ENCODE measurements at regions not wholly inside any gene's neighbourhood (a gene's known extent, or its start where the extent isn't known, plus 50 kb on each side); places are given as distances from the start of the nearest gene placed in this dataset.

DNA sequence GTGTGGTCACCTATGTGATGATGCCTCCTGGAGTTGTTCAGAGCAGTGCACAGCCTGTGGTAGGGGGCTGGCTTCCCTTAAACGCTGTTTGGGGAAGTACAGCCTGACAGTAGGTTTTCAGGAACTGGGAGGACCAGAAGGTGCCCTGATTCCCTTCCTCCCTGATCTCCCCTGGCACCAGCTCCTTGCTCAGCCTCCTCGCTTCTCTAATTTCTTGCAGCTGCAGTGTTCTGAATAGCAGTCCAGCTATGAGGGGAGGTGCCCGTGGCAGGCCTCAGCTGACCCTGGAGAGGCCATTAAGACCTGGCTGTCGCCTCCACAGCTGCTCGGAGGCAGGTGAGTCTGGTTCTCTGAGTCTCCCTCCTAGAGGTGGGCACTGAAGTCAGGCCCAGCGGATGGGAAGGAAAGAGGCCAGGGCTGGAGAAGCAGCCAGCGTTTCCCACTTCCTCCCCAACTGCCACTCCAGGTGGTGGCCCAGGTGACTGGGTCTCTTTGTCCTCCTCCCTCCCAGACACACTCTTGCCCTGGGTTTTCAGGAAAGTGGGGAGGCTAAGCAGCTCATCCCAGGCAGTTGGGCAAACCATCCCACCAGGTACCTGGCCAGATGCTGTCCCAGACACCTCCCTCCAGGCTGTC, 52.0 kb upstream of the RPL11 start:
- no peak for DNase-seq

DNA sequence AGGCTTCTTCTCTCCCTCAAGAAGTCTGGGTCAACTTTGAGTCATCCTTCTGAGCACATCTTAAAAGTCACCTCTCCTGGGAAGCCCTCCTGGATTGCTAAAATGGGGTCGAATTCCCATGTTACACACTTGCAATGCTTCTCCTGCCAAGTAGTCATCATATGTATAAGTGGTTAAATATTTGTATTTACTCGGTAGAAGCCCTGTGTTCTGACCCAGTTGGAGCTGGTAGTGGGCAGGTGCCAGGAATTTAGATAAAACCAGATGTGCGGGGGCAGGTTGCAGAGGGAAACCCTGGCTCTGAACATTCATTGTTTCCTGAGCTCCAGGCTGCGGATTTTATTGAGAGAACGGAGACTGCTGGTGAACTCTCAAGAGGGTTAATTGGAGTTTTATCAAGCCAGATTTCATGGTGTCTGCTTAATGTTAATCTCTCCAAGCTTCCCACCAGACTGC, 52.8 kb upstream of the RPL11 start:
- DNase-seq: no peak

DNA sequence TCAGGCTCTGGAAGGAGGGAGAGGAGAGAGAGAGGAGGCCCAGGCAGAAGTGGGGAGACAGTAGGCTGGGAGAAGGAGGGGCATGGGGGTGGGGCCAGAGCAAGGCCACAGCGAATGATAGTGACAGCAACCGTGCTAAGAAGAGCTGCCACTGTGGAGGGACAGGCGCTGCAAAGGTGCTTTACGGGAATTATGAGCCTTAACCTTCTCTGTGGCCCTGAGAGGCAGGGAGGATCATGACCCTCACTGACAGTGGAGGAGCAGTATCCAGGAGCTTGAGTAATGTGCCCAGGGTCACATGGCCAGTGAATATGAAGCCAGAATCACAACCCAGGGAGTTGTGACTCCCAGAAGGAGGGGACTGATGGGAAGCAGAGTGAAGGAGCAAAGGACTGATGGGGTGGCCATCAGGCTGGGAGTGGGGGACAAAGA, 53.4 kb upstream of the RPL11 start:
- DNase-seq: no peak

DNA sequence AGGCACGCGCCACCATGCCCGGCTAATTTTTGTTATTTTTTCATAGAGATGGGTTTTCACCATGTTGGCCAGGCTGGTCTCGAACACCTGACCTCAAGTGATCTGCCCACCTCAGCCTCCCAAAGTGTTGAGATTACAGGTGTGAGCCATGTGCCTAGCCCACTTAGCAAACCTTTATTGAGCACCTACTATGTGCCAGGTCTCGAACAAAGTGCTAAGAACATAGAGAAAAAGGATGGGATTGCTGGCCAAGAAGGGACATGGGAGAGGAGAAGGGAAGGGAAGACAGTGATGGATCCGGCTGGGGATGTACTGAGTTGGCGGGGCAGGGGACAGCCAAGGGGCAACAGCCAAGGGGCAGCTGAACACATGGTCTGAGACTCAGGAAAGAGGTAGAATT, 55.6 kb upstream of the RPL11 start:
- DNase-seq: no peak

DNA sequence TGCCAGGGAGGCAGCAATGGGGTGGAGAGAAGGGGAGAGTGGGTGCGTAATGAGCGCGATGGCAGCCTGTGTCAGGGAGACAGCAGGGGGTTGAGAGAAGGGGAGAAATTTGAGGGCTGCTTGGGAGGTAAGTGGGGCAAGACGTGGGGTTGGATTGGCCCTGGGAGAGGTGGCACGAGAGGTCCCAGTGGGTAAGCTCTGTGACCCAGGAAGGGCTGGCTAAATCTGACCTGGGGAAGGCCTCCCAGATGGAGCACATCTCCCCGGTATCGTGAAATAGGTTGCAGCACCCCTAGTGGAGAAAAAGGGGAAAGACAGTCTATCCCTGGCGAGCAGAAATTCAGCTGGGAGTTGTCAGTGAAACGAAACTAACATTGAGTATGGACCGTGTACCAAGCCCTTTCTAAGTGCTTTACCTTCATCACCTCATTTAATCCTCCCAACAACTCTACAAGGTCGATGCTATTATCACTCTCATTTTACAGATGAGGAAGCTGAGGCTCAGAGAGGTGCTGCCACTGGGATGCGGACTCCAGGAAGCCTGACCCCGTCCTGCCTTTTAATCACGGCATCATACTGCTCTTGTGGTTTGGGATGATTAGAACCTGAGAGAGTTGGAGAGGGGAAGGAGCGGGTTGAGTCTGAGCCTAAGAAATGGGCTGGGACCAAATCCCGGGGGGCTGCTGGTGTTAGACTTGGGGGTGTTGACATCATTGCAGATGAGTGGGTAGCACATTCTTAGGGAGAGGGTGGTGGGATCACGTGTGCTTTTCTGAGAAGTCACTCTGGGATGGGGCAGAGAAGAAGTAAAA, 56.6 kb upstream of the RPL11 start:
- peak; percentile 19 to 64 for DNase-seq

DNA sequence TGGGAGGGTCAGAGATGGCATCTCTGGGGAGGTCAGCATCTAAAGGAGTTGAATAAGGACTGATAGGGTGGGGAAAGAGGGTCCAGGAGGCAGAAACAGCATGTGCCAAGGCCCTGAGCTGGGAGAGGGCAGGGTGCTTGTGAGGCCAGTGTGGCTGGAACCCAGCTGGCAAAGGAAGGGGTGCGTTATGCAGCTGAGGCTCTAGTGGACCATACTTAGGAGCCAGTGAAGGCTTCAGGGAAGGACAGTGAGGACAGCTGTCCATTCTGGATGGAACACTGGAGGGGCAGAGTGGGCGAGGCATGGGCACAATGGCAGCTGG, 57.1 kb upstream of the RPL11 start:
- no peak for DNase-seq

DNA sequence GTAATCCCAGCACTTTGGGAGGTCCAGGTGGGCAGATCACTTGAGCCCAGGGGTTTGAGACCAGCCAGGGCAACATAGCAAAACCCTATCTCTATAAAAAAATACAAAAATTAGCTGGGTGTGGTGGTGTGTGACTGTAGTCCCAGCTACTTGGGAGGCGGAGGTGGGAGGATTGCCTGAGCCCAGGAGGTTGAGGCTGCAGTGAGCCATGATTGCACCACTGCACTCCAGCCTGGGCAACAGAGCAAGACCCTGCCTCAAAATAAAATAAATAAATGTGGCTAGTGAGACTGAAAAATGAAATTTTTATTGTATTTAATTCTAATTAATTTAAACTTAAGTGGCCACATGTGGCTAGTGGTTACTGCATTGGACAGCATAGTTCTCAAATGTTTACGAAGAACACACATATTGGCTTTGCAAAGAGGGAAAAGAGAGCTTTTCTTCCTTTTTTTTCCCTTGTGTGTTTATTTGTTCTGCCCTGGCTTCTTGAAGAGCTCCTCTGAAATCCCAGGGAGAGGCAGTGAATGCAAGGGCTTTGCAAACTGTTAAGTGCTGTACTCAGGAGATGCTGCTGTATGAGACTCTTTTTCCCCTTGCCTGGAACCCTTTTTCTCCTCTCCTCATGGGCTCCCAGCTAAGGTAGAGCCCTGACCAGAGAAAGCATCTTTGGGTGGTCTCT, 59.0 kb upstream of the RPL11 start:
- no peak for DNase-seq

DNA sequence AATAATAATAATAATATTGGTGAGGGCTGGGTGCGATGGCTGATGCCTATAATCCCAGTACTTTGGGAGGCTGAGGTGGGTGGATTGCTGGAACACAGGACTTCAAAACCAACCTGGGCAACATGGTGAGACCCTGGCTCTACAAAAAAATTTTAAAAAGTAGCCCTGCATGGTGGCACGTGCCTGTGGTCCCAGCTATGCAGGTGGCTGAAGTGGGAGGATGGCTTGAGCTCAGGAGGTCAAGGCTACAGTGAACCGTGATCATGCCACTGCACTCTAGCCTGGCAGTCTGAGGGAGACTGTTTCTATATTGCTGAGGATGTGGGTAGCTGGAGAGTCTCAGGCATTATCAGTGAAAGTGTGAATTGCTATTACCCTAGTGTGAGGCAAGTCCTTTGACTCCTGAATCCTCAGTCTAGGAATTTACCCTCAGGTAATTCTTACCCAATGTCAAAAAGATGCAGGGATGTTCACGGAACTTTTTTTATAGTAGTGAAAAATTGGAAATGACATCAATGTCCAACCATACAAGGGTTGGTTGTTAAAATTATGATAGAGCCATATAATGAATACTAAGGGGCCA, 61.8 kb upstream of the RPL11 start:
- no peak for DNase-seq

DNA sequence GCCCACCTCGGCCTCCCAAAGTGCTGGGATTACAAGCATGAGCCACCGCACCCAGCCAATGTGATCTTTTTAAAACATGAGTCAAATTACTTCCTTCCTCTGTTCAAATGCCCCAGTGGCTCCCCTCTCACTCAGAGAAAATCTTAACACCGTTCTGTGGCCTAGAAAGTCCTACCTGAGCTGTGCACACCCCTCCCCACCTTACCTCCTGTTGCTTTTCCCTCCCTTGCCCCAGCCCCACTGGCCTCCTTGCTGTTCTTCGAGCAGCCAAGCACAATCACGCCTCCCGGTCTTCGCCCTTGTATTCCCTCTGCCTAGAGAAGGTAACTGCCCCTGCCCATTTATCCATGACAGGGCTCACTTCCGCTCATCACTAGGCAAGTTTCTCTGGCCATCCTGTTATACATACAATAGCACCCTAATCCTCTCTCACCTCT, 62.6 kb upstream of the RPL11 start:
- no peak for DNase-seq

DNA sequence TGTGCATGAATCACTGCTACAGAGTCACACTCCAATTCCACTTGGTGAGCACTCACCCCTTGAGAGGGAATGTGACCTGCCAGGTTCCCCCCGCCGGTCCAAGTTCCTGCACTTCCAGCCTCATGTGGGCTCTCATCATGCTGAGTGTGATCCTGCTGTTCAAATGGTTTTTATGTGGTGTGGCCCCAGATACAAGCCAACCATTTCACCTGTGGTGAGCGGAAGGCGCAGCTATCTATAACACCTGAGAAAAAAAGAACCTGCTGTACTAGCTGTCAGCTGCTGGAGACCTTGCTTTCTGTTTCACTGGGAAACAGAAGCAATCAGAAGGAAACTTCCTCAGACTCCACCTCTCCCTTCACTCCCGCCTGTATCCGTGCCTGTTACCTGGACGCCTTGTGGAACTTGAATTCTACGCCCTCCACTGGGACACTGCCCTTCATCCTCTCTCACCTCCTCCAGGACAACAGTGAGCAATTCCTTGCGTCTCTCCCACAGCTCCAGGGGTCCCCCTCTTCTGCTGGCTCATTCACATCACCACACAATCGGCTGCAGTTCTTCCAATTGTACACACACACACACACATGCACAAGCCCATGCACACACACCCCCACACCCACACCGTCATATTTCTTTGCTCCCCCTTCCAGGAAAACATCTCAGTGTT, 64.4 kb upstream of the RPL11 start:
- no peak for DNase-seq

DNA sequence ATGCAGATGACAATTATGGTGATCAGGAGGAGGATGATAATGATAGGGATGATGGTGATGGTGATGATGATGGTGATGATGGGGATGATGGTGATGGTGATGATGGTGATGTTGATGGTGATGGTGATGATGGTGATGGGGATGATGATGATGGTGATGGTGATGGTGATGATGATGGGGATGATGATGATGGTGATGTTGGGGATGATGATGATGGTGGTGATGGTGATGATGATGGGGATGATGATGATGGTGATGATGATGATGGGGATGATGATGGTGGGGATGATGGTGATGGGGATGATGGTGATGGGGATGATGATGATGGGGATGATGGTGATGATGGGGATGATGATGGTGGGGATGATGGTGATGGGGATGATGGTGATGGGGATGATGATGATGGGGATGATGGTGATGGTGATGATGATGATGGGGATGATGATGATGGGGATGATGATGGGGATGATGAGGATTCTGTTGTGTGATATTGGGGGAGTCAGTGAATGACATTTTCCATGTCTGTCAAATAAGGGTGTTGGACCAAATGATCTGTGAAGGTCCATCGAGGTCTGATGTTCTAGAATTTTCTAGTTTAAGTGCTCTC, 65.6 kb upstream of the RPL11 start:
- no peak for DNase-seq

DNA sequence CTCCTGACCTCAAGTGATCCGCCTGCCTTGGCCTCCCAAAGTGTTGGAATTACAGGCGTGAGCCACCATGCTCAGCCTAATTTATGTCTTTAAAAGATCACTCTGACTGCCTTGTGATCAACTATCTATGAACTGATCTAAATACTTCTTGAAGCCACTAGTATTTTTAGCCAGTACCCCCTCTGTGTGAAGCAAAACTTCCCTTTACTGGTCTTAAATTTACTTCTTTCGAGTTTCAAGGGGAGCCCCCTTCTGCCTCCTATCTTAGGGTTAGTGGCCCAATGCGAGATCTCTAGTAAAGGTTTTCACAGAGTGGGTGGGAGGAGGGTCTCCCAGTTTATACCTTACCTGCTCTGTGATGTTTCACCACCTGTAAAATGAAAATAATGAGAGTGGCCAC, 66.1 kb upstream of the RPL11 start:
- DNase-seq: no peak

DNA sequence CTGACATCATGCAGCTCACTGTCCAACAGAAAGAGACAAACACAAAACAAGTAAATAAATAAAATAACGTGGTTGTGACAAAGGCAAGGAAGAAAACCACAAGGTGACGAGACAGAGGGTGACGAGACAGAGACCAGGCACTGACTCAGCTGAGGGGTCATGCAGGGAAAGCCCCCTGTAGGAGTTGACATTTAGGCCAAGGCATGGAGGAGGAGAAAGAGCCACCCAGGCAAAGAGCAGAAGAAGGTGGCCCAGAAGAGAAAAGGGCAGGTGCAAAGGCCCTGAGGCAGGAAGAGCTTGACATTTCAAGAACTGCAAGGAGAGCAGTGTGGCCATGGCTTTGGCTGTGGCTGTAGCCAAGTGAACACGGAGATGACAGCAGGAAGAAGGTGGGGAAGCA, 65.1 kb upstream of the ID3 start:
- DNase-seq: no peak

DNA sequence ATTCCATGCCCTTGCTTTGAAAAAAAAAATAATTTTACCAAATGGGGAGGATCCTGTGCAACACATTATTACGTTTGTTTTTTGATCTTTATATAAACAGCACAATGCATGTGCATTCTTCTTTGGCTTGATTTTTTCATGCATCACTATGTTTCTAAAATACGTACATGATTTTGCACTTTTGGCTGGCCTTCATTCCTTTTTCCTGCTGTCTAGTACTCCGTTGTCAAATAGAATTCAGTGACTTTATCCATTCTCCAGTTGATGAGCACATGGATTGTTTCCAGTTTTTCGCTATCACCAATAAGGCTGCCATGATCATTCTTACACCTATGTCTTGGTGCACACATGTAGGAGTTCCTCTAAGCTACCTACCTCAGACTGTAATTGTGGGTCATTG, 63.0 kb upstream of the ID3 start:
- no peak for DNase-seq

DNA sequence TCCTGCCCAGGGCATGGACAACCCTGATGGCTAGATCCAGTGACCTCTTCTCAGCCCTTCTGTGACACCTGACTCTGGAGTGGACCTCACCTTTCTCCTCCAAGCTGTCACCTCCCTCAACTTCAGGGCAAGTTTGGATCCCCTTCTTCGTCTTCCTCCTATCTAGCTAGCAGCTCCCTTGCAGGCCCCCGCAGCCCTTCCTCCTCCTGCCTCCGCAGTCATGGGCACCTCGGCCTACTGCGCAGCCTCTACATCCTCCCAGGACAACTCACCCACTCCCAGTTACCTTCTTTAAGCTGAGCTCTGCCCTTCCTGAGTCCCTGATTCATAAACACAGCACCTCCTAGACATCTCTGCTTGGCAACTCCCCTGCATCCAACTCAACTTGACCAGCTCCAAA, 61.3 kb upstream of the ID3 start:
- no peak for DNase-seq

DNA sequence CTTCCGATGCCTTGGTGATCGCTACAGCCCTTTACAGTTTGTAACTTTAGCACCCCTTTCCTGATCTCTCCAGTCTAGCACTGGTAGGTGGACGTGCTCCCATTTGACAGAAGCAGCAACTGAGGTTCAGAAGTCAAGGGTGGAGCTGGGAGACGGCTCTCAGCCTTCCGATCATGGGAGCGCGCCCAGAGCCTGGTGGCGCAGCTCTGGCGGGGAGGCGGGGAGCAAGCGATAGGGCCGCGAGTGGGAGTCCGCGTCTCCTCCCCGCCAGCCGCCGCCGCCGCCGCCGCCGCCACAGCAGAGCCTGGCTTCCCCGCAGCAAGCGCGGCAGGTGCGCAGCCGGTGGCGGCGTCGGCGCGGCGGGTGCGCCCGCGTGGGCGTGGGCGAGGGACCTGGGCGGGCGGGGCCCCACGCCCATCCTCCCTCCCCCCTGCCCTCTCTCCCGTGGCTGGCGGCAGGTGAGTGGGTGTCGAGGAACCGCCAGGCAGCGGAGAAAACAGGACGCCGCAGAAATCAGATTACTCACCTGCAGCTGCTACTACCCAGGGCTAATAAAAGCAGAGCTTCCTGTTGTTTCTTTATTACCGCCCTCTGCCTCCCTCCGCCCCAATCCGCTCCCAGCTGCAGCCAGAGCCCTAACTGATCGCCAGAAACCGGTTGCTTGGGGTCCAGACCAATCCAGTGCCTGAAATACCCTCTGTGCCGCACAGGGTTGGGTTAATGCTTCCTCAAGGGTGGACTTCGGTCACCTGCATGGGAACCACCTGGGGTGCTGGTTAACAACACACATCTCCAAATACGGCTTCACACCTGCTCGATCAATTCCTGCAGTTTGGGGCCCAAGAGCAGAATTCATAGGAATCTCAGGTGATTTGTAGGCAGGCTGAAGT, 60.2 kb upstream of the ID3 start:
- no peak for DNase-seq

DNA sequence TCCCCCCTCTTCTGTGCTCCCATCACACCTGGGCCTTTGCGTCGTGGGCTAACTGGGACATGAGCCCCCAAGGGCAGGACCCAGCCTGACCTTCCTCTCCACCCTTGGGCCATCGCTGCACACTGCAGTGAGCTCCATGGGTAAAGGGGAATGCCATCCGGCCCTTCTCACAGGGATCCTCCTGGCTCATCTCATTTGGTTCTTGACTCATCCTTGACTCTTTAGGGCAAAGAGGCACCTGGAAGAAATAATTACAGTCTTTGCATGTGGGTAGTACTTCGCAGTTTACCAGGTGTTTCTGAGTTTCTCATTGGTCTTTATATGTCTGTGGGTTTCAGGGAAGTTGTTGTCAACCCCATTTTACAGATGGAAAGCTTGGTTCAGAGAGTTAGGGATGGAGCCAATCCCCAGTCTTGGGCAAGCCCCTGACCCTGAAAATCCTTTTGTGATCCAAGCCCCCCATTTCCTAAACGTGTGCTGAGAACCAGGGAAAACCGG, 59.3 kb upstream of the ID3 start:
- no peak for DNase-seq

DNA sequence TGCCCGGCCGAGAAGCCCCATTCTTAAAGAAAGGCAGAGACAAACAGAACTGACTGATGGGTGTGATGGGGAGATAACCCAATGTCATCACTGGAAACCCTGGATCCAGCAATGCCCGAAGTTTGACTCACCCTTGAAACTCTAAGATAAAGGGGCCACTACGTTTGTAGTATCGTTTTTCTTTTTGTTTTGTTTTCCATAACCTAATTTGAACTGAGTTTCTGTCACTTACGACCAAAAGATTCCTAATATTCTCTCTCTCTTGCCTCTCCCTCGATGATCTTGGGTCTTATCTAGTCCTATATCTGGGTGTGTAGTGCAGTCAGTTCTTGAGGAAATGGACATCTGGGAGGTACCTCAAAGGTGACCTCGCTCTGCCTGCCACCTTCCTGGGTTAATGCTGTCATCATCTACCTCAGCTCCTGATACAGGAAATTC, 57.8 kb upstream of the ID3 start:
- DNase-seq: no peak

DNA sequence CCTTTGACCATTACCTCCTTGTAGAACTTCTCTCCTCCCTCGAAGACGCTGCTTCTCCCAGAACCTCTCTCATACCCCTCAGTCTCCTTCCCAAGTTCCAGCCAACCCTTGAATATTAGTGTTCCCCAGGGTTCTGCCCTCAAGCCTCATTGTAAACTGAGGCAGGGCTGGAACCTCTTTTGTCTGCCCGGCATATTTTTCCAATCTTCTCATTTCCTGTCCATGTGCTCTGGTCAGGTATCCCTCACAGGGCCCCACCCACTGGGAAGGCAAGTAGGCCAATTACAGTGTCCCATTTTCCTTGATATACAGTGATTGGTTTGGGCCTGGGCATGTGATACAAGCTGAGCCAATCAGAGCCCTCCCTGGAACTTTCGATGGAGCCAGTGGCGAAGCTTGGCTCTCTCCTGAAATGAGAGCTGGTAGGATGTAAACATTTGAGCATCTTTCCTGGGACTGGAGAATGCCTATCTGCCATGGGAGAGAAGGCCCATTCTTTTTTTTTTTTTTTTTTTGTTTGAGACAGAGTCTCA, 57.1 kb upstream of the ID3 start:
- no peak for DNase-seq

DNA sequence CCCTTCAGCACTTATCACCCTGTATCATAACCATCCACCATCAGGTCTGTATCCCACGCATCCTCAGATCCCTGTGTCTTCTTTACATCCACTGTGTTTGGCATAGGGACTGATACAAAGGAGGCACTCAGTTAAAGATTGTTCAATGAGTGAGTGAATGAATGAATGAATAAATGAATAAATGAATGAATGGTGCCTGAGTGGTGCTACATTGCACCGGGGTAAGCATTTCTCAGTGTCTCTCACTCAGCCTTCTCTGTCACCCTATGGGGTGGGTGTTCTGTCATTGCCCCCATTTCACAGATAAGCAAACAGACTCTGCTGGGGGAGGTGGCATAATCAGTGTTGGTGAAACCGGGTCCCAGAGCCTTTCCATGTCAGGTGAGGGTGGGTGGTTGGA, 56.6 kb upstream of the ID3 start:
- DNase-seq: no peak

DNA sequence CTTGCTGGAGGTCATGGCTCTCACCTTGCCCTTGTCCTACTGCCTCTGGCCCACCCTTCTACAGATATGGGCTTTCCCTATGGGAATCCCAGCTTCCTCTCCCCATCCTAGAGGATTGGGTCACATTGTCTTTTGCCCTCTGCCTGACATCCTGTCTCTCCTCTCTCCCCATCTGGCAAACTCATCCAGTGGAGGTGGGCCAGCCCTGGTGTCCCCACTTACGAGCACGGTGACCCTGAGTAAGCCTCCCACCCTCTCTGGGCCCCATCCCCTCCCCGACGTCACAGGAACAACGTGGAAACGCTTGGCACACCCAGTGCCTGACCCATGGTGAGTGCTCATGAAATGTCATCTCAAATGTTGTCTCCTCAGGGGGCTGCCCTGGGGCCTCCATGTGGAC, 56.1 kb upstream of the ID3 start:
- DNase-seq: no peak

All from hippocampal formation (tissue), 2 donors.